ENCODE measurements at regions not wholly inside any gene's neighbourhood (a gene's known extent, or its start where the extent isn't known, plus 50 kb on each side); places are given as distances from the start of the nearest gene placed in this dataset.

DNA sequence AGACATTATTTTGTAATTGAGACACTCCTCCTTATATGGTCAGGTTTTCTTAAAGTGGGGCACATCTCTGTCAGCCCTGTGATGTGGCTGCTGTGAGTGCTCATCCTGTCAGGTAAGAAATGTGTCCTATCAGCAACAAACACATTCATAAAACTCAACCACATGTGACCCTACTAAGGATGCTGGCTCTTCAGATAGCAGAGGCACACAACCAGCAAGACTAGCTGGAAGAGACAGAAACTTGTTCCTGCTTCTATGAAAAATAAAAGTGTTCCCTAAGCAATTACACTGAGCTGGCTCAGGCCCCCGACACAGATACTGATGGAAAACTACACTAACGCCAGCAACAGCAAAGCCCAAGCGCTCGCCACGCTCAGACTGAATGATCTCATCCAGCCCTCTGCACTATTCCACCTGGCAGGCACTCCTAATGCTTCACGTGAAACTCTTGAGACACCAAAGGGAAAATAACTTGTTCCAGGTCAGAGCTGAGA is 49.8 kb upstream of the CYP2D6 start:
- no peak for DNase-seq (ENCODE audit: low read depth in 2 of 2, low spot score in 1 of 2)
